DND-41 (cell line): ENCODE measurements at regions not wholly inside any gene's neighbourhood (a gene's known extent, or its start where the extent isn't known, plus 50 kb on each side); places are given as distances from the start of the nearest gene placed in this dataset.

ENCODE experiments used
- ATAC-seq: fragments of 200-7000 bp; cut with Tn5 transposase; 3 replicates; pipeline ENCODE4 v1.9.1; 2021; ENCODE audit warnings: low read depth; ENCODE audit not compliant: insufficient read depth
- DNase-seq: peaks from one replicate; pipeline ENCODE4 v3.0.0-alpha.2; 2020
- H2AFZ ChIP-seq: 2 replicates; pipeline ENCODE4 v1.6.0; 2012; ENCODE audit warnings: low read depth, low read length
- H3K27ac ChIP-seq: 2 replicates; pipeline ENCODE4 v1.5.1; 2012; ENCODE audit warnings: low read length, inconsistent platforms
- H3K27me3 ChIP-seq: fragments of 200-600 bp; sonication (generic); 2 replicates; pipeline ENCODE4 v1.6.0; 2012; ENCODE audit warnings: low read length, mild to moderate bottlenecking, inconsistent platforms; ENCODE audit not compliant: insufficient read depth, poor library complexity
- H3K36me3 ChIP-seq: 2 replicates; pipeline ENCODE4 v1.5.1; 2012; ENCODE audit warnings: low read length, inconsistent platforms; ENCODE audit not compliant: insufficient read depth
- H3K4me1 ChIP-seq: 2 replicates; pipeline ENCODE4 v1.5.1; 2012; ENCODE audit warnings: mild to moderate bottlenecking, low read length; ENCODE audit not compliant: insufficient read depth
- H3K4me2 ChIP-seq: 2 replicates; pipeline ENCODE4 v1.6.0; 2012; ENCODE audit warnings: mild to moderate bottlenecking, moderate library complexity, low read length, inconsistent platforms; ENCODE audit not compliant: insufficient read depth
- H3K4me3 ChIP-seq, 2 experiments: fragments of 200-600 bp in 1 of 2; shearing (Covaris generic) in 1 of 2; 2 replicates each; pipeline ENCODE4 v1.5.1; 2012 to 2016; ENCODE audit warnings: inconsistent platforms in 2 of 2, low read length in 2 of 2, mild to moderate bottlenecking in 2 of 2, low read depth in 1 of 2, moderate library complexity in 1 of 2
- H3K79me2 ChIP-seq: 2 replicates; pipeline ENCODE4 v1.6.0; 2012; ENCODE audit warnings: low read length, inconsistent platforms; ENCODE audit not compliant: insufficient read depth
- H3K9ac ChIP-seq: 2 replicates; pipeline ENCODE4 v1.6.0; 2012; ENCODE audit warnings: low read depth, mild to moderate bottlenecking, inconsistent platforms, low read length, moderate library complexity
- H3K9me3 ChIP-seq: 2 replicates; pipeline ENCODE4 v1.5.1; 2012; ENCODE audit warnings: low read length, moderate library complexity, mild to moderate bottlenecking, inconsistent platforms; ENCODE audit not compliant: insufficient read depth, severe bottlenecking
- H4K20me1 ChIP-seq: 2 replicates; pipeline ENCODE4 v1.6.0; 2012; ENCODE audit warnings: low read length; ENCODE audit not compliant: insufficient read depth
- EZH2 ChIP-seq: IDR thresholded peaks from 3 replicates; pipeline ENCODE4 v1.6.1; 2012; ENCODE audit warnings: borderline replicate concordance, low read depth, mild to moderate bottlenecking, moderate library complexity, low read length, inconsistent platforms; ENCODE audit not compliant: severe bottlenecking
- TF ChIP-seq, protein P1 (sequence below): IDR thresholded peaks from 2 replicates; pipeline ENCODE4 v1.5.1; 2012; ENCODE audit warnings: borderline replicate concordance, low read length, moderate library complexity, mild to moderate bottlenecking; ENCODE audit not compliant: poor library complexity, severe bottlenecking; ENCODE audit errors: extremely low read depth

- DNase-seq (no peak), ATAC-seq (no peak)
- no peaks in the 10 kb centered on the region for H3K36me3 ChIP-seq
- H3K27me3 ChIP-seq = no peaks in the 10 kb centered on the region
- H3K4me1 ChIP-seq = no peaks in the 10 kb centered on the region
- H2AFZ ChIP-seq = no peak overlapping the region
- H3K9ac ChIP-seq = no peak overlapping the region
- H3K27ac ChIP-seq = no peak overlapping the region
- H3K79me2 ChIP-seq = no peaks in the 10 kb centered on the region
- H3K9me3 ChIP-seq = no peaks in the 10 kb centered on the region
- H4K20me1 ChIP-seq = no peaks in the 10 kb centered on the region
- TF ChIP-seq EZH2 = no peak
- TF ChIP-seq, protein P1, sequence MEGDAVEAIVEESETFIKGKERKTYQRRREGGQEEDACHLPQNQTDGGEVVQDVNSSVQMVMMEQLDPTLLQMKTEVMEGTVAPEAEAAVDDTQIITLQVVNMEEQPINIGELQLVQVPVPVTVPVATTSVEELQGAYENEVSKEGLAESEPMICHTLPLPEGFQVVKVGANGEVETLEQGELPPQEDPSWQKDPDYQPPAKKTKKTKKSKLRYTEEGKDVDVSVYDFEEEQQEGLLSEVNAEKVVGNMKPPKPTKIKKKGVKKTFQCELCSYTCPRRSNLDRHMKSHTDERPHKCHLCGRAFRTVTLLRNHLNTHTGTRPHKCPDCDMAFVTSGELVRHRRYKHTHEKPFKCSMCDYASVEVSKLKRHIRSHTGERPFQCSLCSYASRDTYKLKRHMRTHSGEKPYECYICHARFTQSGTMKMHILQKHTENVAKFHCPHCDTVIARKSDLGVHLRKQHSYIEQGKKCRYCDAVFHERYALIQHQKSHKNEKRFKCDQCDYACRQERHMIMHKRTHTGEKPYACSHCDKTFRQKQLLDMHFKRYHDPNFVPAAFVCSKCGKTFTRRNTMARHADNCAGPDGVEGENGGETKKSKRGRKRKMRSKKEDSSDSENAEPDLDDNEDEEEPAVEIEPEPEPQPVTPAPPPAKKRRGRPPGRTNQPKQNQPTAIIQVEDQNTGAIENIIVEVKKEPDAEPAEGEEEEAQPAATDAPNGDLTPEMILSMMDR = no peak
- H3K4me3 ChIP-seq = no peak overlapping the region
- no peak overlapping the region for H3K4me2 ChIP-seq
Measured at GRCh38 chr3:59680919-59681318, 631.1 kb upstream of the CFAP20DC start.

DNA sequence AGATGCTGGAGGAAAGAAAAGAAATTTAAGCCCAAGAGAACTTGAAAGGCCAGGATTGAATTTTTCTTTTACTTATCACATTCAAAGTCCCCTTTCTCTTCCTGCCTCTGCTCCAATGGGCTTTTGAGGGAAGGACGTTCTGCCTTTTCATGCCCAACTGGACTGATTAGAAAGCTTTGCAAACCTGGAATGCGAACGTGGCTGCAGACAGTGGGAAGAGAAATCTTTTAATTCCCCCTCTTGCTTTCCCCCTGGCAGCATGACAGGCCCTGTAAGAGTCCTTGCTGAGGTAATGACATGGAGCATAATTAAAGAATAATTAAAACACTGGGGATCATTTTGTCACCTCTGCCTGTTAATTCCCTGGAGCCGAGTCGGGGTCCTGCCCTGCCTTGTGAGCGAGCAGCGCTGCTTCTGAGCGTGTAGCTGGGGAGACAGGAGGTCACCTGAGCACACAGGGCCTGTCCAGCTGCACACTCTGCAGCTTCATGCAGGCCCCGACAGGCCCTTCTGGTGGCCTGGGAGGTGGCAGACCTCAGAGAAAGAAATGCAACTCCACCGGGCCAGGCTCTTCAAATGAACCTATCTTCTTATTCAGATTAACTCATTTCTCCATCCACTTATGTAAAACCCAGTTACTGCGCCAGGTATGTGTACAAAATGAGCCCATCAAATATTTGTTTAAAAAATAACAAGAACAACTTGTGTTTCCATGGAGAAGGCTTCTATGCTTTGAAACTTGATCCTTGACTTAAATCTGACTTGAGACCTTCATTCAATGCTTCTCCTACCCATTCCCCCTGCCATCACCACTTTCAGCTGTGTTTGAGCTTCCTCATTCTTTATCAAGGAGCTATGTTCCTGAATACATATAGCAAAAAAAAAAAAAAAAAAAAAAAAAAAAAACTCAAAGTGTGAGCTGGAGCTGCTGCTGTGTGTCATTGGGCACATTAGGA is 628.2 kb upstream of the CFAP20DC start:
- Histone ChIP-seq H3K27me3 (no peaks in the 10 kb centered on the region), H3K79me2 (no peaks in the 10 kb centered on the region), H3K9ac (no peak overlapping the region), H3K27ac (no peak overlapping the region), H3K4me3 (no peak overlapping the region), H4K20me1 (no peaks in the 10 kb centered on the region), H3K9me3 (no peaks in the 10 kb centered on the region), H3K36me3 (no peaks in the 10 kb centered on the region), H3K4me2 (no peak overlapping the region), H2AFZ (no peak overlapping the region), H3K4me1 (no peaks in the 10 kb centered on the region)
- DNase-seq (no peak), ATAC-seq (no peak)
- TF ChIP-seq, protein P1 = no peak
- TF ChIP-seq EZH2 = no peak

DNA sequence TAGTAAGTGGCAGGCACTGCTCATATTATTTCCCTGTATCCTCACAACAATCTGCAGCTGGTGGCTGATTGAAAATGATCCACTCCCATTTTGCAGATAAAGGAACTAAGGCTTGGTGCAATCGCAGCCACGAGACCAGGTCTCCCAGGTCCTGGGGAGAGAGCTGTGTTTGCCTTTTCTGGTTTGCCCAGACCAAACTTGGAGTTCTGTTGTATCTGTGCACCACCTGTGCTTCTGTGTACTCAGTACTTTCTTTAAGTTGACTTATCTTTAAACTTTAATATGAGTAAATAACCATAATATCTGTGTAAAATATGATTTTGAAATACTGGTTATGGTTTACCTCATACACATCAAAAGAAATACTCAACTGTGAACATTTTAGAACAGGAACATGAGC is 625.7 kb upstream of the CFAP20DC start:
- Histone ChIP-seq H3K4me3 (no peak overlapping the region), H2AFZ (no peak overlapping the region), H3K36me3 (no peaks in the 10 kb centered on the region), H3K9ac (no peak overlapping the region), H3K79me2 (no peaks in the 10 kb centered on the region), H3K27me3 (no peaks in the 10 kb centered on the region), H3K4me2 (no peak overlapping the region), H3K9me3 (no peaks in the 10 kb centered on the region), H3K4me1 (no peaks in the 10 kb centered on the region), H4K20me1 (no peaks in the 10 kb centered on the region), H3K27ac (no peak overlapping the region)
- no peak for TF ChIP-seq EZH2
- TF ChIP-seq, protein P1 = no peak
- DNase-seq (no peak), ATAC-seq (no peak)
